ENCODE measurements at regions not wholly inside any gene's neighbourhood (a gene's known extent, or its start where the extent isn't known, plus 50 kb on each side); places are given as distances from the start of the nearest gene placed in this dataset.
"Not testable (repeated sequence)": the region's sequence is repeated elsewhere in the genome, so short reads cannot be mapped to it uniquely, and the experiment has no call there.

- DNase-seq: no peak
These were observed 328.9 kb downstream of the CHL1 start for GRCh38 chr3:525415-525814.

GRCh38 chr3:535566-536416 lies 339.2 kb downstream of the CHL1 start:
- no peak for DNase-seq

GRCh38 chr3:536417-536813 lies 339.9 kb downstream of the CHL1 start:
- DNase-seq: no peak

GRCh38 chr3:541062-541801 lies 344.7 kb downstream of the CHL1 start:
- DNase-seq: no peak

GRCh38 chr3:542021-542420 lies 345.5 kb downstream of the CHL1 start:
- DNase-seq: no peak

- DNase-seq: no peak
These were observed 353.1 kb downstream of the CHL1 start for GRCh38 chr3:549636-550035.

- DNase-seq: no peak
These were observed 353.9 kb downstream of the CHL1 start for GRCh38 chr3:550471-550870.

- no peak for DNase-seq
These were observed 361.4 kb downstream of the CHL1 start for GRCh38 chr3:557972-558371.

- DNase-seq: peak; percentile 70
These were observed 371.1 kb downstream of the CHL1 start for GRCh38 chr3:567488-568185.

GRCh38 chr3:579529-579928 lies 383.0 kb downstream of the CHL1 start:
- not testable (repeated sequence) for DNase-seq

- DNase-seq: not testable (repeated sequence)
These were observed 392.5 kb downstream of the CHL1 start for GRCh38 chr3:589066-589465.

- DNase-seq: not testable (repeated sequence)
These were observed 400.7 kb downstream of the CHL1 start for GRCh38 chr3:597304-597703.

GRCh38 chr3:597746-598145 lies 401.2 kb downstream of the CHL1 start:
- not testable (repeated sequence) for DNase-seq

- peak; percentile 18 for DNase-seq
These were observed 410.9 kb downstream of the CHL1 start for GRCh38 chr3:607480-607879.

- no peak for DNase-seq
These were observed 425.2 kb downstream of the CHL1 start for GRCh38 chr3:621714-622113.

GRCh38 chr3:622314-622713 lies 425.8 kb downstream of the CHL1 start:
- DNase-seq: no peak

- DNase-seq: no peak
These were observed 427.5 kb downstream of the CHL1 start for GRCh38 chr3:623914-624545.

GRCh38 chr3:632571-633170 lies 436.1 kb downstream of the CHL1 start:
- peak; percentile 46 for DNase-seq

GRCh38 chr3:634511-634910 lies 437.9 kb downstream of the CHL1 start:
- no peak for DNase-seq

GRCh38 chr3:635393-635792 lies 438.8 kb downstream of the CHL1 start:
- DNase-seq: no peak

- no peak for DNase-seq
These were observed 446.8 kb downstream of the CHL1 start for GRCh38 chr3:643376-643775.

- no peak for DNase-seq
These were observed 437.0 kb upstream of the CNTN6 start for GRCh38 chr3:655824-656223.

- no peak for DNase-seq
These were observed 431.5 kb upstream of the CNTN6 start for GRCh38 chr3:661356-661755.

Measured in NCI-H526 treated with DMSO at 0.1 percent for 48 hours (cell line).